NCI-H187 treated with DMSO at 0.1 percent for 48 hours (cell line): ENCODE measurements at regions not wholly inside any gene's neighbourhood (a gene's known extent, or its start where the extent isn't known, plus 50 kb on each side); places are given as distances from the start of the nearest gene placed in this dataset.
A peak's percentile ranks its signal among the peaks of the same experiment; 100 is the strongest.
"Not testable (repeated sequence)": the region's sequence is repeated elsewhere in the genome, so short reads cannot be mapped to it uniquely, and the experiment has no call there.

Experiments
- DNase-seq: peaks from one replicate; lab custom pipeline; 2025; lab: John Stamatoyannopoulos, UW

GRCh38 chr14:31911160-31911559, 165.9 kb upstream of the ARHGAP5 start:
- no peak for DNase-seq

GRCh38 chr14:31913370-31913769, 163.7 kb upstream of the ARHGAP5 start:
- DNase-seq = no peak

GRCh38 chr14:31918289-31918688, 158.8 kb upstream of the ARHGAP5 start:
- not testable (repeated sequence) for DNase-seq

- DNase-seq = no peak
Measured at GRCh38 chr14:31920001-31920400, 157.1 kb upstream of the ARHGAP5 start.

GRCh38 chr14:31920989-31921650, 156.0 kb upstream of the ARHGAP5 start:
- no peak for DNase-seq

- no peak for DNase-seq
Measured at GRCh38 chr14:31921721-31922120, 155.4 kb upstream of the ARHGAP5 start.

GRCh38 chr14:31926123-31926522, 151.0 kb upstream of the ARHGAP5 start:
- no peak for DNase-seq

GRCh38 chr14:31926652-31927347, 150.3 kb upstream of the ARHGAP5 start:
- no peak for DNase-seq

GRCh38 chr14:31927348-31927832, 149.7 kb upstream of the ARHGAP5 start:
- no peak for DNase-seq

- no peak for DNase-seq
Measured at GRCh38 chr14:31930070-31930469, 147.0 kb upstream of the ARHGAP5 start.

GRCh38 chr14:31930493-31931240, 146.4 kb upstream of the ARHGAP5 start:
- no peak for DNase-seq

- DNase-seq = no peak
Measured at GRCh38 chr14:31932675-31933074, 144.4 kb upstream of the ARHGAP5 start.

GRCh38 chr14:31933716-31934115, 143.4 kb upstream of the ARHGAP5 start:
- DNase-seq = no peak

GRCh38 chr14:31934767-31935266, 142.3 kb upstream of the ARHGAP5 start:
- DNase-seq = peak; percentile 51

- no peak for DNase-seq
Measured at GRCh38 chr14:31935391-31935790, 141.7 kb upstream of the ARHGAP5 start.

- no peak for DNase-seq
Measured at GRCh38 chr14:31936115-31936514, 141.0 kb upstream of the ARHGAP5 start.

GRCh38 chr14:31937730-31938346, 139.3 kb upstream of the ARHGAP5 start:
- DNase-seq = no peak

GRCh38 chr14:31939934-31940333, 137.2 kb upstream of the ARHGAP5 start:
- no peak for DNase-seq

- DNase-seq = no peak
Measured at GRCh38 chr14:31941487-31941886, 135.6 kb upstream of the ARHGAP5 start.

GRCh38 chr14:31942166-31942841, 134.8 kb upstream of the ARHGAP5 start:
- DNase-seq = no peak

GRCh38 chr14:31943217-31943799, 133.8 kb upstream of the ARHGAP5 start:
- no peak for DNase-seq
